ENCODE measurements at regions not wholly inside any gene's neighbourhood (a gene's known extent, or its start where the extent isn't known, plus 50 kb on each side); places are given as distances from the start of the nearest gene placed in this dataset.
"Not testable (repeated sequence)": the region's sequence is repeated elsewhere in the genome, so short reads cannot be mapped to it uniquely, and the experiment has no call there.

- H3K79me2 ChIP-seq (ENCODE audit: control insufficient read depth, insufficient read depth, low read length): no peaks in the 10 kb centered on the region
- H3K9ac ChIP-seq (ENCODE audit: control insufficient read depth, extremely low read depth, insufficient read depth, low read length): no peak overlapping the region
- dilution Hi-C loops (cut with MboI; ENCODE audit: extremely low pct_ligation_motif_present, low sequenced_read_pairs): no loop called here
- DNase-seq (ENCODE audit: low read depth, low spot score) (no peak), FAIRE-seq (no peak)
- no peak overlapping the region for H3K4me2 ChIP-seq (ENCODE audit: control insufficient read depth, extremely low read depth, insufficient read depth, low read depth, low read length)
- no peak overlapping the region for H3K4me3 ChIP-seq (ENCODE audit: control insufficient read depth in 2 of 3, extremely low read depth in 1 of 3, insufficient read depth in 2 of 3, low read depth in 1 of 3, low read length in 3 of 3)
- no peaks in the 10 kb centered on the region for H3K4me1 ChIP-seq (ENCODE audit: control insufficient read depth, extremely low read depth, insufficient read depth, low read length)
- no peaks in the 10 kb centered on the region for H4K20me1 ChIP-seq (ENCODE audit: control insufficient read depth, extremely low read depth, insufficient read depth, low read length)
- H3K9me3 ChIP-seq (ENCODE audit: control insufficient read depth, low read depth, low read length): no peaks in the 10 kb centered on the region
- TF ChIP-seq CTCF (optimal IDR thresholded peaks at IDR 0.05 in 1 of 3, IDR thresholded peaks at IDR 0.05 in 1 of 3, conservative IDR thresholded peaks at IDR 0.05 in 1 of 3; ENCODE audit: extremely low read depth in 1 of 3, insufficient read depth in 2 of 3, low read length in 3 of 3): no peak
- TF ChIP-seq EZH2 (IDR thresholded peaks at IDR 0.05; ENCODE audit: low read length): no peak
- no peaks in the 10 kb centered on the region for H3K36me3 ChIP-seq (ENCODE audit: control insufficient read depth in 2 of 2, extremely low read depth in 1 of 2, insufficient read depth in 2 of 2, low read length in 2 of 2)
- H2AFZ ChIP-seq (ENCODE audit: control insufficient read depth, low read length): no peak overlapping the region
- no peak overlapping the region for H3K27ac ChIP-seq (ENCODE audit: control insufficient read depth, insufficient read depth, low read length)
- H3K9me1 ChIP-seq (ENCODE audit: control insufficient read depth, extremely low read depth, insufficient read depth, low read length): no peaks in the 10 kb centered on the region
- no peaks in the 10 kb centered on the region for H3K27me3 ChIP-seq (ENCODE audit: control insufficient read depth, extremely low read depth, insufficient read depth, low read length)
Observed at GRCh38 chr5:163339148-163339547, 98.2 kb upstream of the CCNG1 start.

- dilution Hi-C loops (cut with MboI; ENCODE audit: extremely low pct_ligation_motif_present, low sequenced_read_pairs); H3K36me3 ChIP-seq (ENCODE audit: control insufficient read depth in 2 of 2, extremely low read depth in 1 of 2, insufficient read depth in 2 of 2, low read length in 2 of 2); H3K79me2 ChIP-seq (ENCODE audit: control insufficient read depth, insufficient read depth, low read length); H3K9ac ChIP-seq (ENCODE audit: control insufficient read depth, extremely low read depth, insufficient read depth, low read length); H2AFZ ChIP-seq (ENCODE audit: control insufficient read depth, low read length); H3K27me3 ChIP-seq (ENCODE audit: control insufficient read depth, extremely low read depth, insufficient read depth, low read length); H3K9me3 ChIP-seq (ENCODE audit: control insufficient read depth, low read depth, low read length); H3K4me3 ChIP-seq (ENCODE audit: control insufficient read depth in 2 of 3, extremely low read depth in 1 of 3, insufficient read depth in 2 of 3, low read depth in 1 of 3, low read length in 3 of 3); H3K4me2 ChIP-seq (ENCODE audit: control insufficient read depth, extremely low read depth, insufficient read depth, low read depth, low read length); H3K4me1 ChIP-seq (ENCODE audit: control insufficient read depth, extremely low read depth, insufficient read depth, low read length); DNase-seq (ENCODE audit: low read depth, low spot score); H3K9me1 ChIP-seq (ENCODE audit: control insufficient read depth, extremely low read depth, insufficient read depth, low read length); FAIRE-seq; H3K27ac ChIP-seq (ENCODE audit: control insufficient read depth, insufficient read depth, low read length); H4K20me1 ChIP-seq (ENCODE audit: control insufficient read depth, extremely low read depth, insufficient read depth, low read length): not testable (repeated sequence)
Observed at GRCh38 chr5:163340378-163340777, 97.0 kb upstream of the CCNG1 start.

GRCh38 chr5:163342306-163342705 lies 95.1 kb upstream of the CCNG1 start:
- no peak overlapping the region for H2AFZ ChIP-seq (ENCODE audit: control insufficient read depth, low read length)
- H4K20me1 ChIP-seq (ENCODE audit: control insufficient read depth, extremely low read depth, insufficient read depth, low read length): no peaks in the 10 kb centered on the region
- H3K4me1 ChIP-seq (ENCODE audit: control insufficient read depth, extremely low read depth, insufficient read depth, low read length): no peaks in the 10 kb centered on the region
- H3K27me3 ChIP-seq (ENCODE audit: control insufficient read depth, extremely low read depth, insufficient read depth, low read length): no peaks in the 10 kb centered on the region
- no peaks in the 10 kb centered on the region for H3K9me1 ChIP-seq (ENCODE audit: control insufficient read depth, extremely low read depth, insufficient read depth, low read length)
- no peak overlapping the region for H3K4me2 ChIP-seq (ENCODE audit: control insufficient read depth, extremely low read depth, insufficient read depth, low read depth, low read length)
- dilution Hi-C loops (cut with MboI; ENCODE audit: extremely low pct_ligation_motif_present, low sequenced_read_pairs): no loop called here
- H3K4me3 ChIP-seq (ENCODE audit: control insufficient read depth in 2 of 3, extremely low read depth in 1 of 3, insufficient read depth in 2 of 3, low read depth in 1 of 3, low read length in 3 of 3): no peak overlapping the region
- H3K36me3 ChIP-seq (ENCODE audit: control insufficient read depth in 2 of 2, extremely low read depth in 1 of 2, insufficient read depth in 2 of 2, low read length in 2 of 2): no peaks in the 10 kb centered on the region
- no peaks in the 10 kb centered on the region for H3K9me3 ChIP-seq (ENCODE audit: control insufficient read depth, low read depth, low read length)
- no peaks in the 10 kb centered on the region for H3K79me2 ChIP-seq (ENCODE audit: control insufficient read depth, insufficient read depth, low read length)
- no peak overlapping the region for H3K27ac ChIP-seq (ENCODE audit: control insufficient read depth, insufficient read depth, low read length)
- TF ChIP-seq EZH2 (IDR thresholded peaks at IDR 0.05; ENCODE audit: low read length): no peak
- TF ChIP-seq CTCF (optimal IDR thresholded peaks at IDR 0.05 in 1 of 3, IDR thresholded peaks at IDR 0.05 in 1 of 3, conservative IDR thresholded peaks at IDR 0.05 in 1 of 3; ENCODE audit: extremely low read depth in 1 of 3, insufficient read depth in 2 of 3, low read length in 3 of 3): no peak
- no peak for FAIRE-seq
- no peak for DNase-seq (ENCODE audit: low read depth, low spot score)
- no peak overlapping the region for H3K9ac ChIP-seq (ENCODE audit: control insufficient read depth, extremely low read depth, insufficient read depth, low read length)

All from keratinocyte (primary cell).